GM18499 (cell line): ENCODE measurements at regions not wholly inside any gene's neighbourhood (a gene's known extent, or its start where the extent isn't known, plus 50 kb on each side); places are given as distances from the start of the nearest gene placed in this dataset.
"Not testable (repeated sequence)": the region's sequence is repeated elsewhere in the genome, so short reads cannot be mapped to it uniquely, and the experiment has no call there.

ENCODE experiments used
- ATAC-seq: cut with Tn5 transposase; IDR thresholded peaks from one replicate; pipeline ENCODE4 v1.9.1; 2021; ENCODE audit warnings: moderate number of reproducible peaks; ENCODE audit not compliant: insufficient read depth, unreplicated experiment

GRCh38 chr13:80871481-80871880 lies 530.6 kb upstream of the SPRY2 start:
- ATAC-seq: no peak

GRCh38 chr13:80870186-80870585 lies 529.3 kb upstream of the SPRY2 start:
- no peak for ATAC-seq

GRCh38 chr13:80866921-80867320 lies 526.0 kb upstream of the SPRY2 start:
- ATAC-seq: no peak

- no peak for ATAC-seq
These were observed 524.4 kb upstream of the SPRY2 start for GRCh38 chr13:80865329-80865728.

GRCh38 chr13:80862456-80862855 lies 521.5 kb upstream of the SPRY2 start:
- ATAC-seq: no peak

- ATAC-seq: no peak
These were observed 519.9 kb upstream of the SPRY2 start for GRCh38 chr13:80860845-80861244.

GRCh38 chr13:80858131-80858530 lies 517.2 kb upstream of the SPRY2 start:
- ATAC-seq: no peak

- ATAC-seq: no peak
These were observed 516.4 kb upstream of the SPRY2 start for GRCh38 chr13:80857321-80857720.

- ATAC-seq: no peak
These were observed 509.8 kb upstream of the SPRY2 start for GRCh38 chr13:80850771-80851170.

- ATAC-seq: no peak
These were observed 503.2 kb upstream of the SPRY2 start for GRCh38 chr13:80844164-80844563.

- no peak for ATAC-seq
These were observed 500.5 kb upstream of the SPRY2 start for GRCh38 chr13:80841414-80841813.

- ATAC-seq: no peak
These were observed 499.5 kb upstream of the SPRY2 start for GRCh38 chr13:80840316-80840976.

GRCh38 chr13:80835902-80836301 lies 495.0 kb upstream of the SPRY2 start:
- no peak for ATAC-seq

- ATAC-seq: no peak
These were observed 489.5 kb upstream of the SPRY2 start for GRCh38 chr13:80830431-80830830.

- no peak for ATAC-seq
These were observed 487.8 kb upstream of the SPRY2 start for GRCh38 chr13:80828759-80829158.

GRCh38 chr13:80825276-80825675 lies 484.4 kb upstream of the SPRY2 start:
- no peak for ATAC-seq

- ATAC-seq: no peak
These were observed 483.3 kb upstream of the SPRY2 start for GRCh38 chr13:80824229-80824628.

- no peak for ATAC-seq
These were observed 482.5 kb upstream of the SPRY2 start for GRCh38 chr13:80823472-80823871.

GRCh38 chr13:80821466-80821865 lies 480.5 kb upstream of the SPRY2 start:
- no peak for ATAC-seq

- no peak for ATAC-seq
These were observed 477.1 kb upstream of the SPRY2 start for GRCh38 chr13:80817979-80818378.

- no peak for ATAC-seq
These were observed 473.6 kb upstream of the SPRY2 start for GRCh38 chr13:80814541-80814940.

GRCh38 chr13:80810294-80810693 lies 469.4 kb upstream of the SPRY2 start:
- ATAC-seq: not testable (repeated sequence)

GRCh38 chr13:80802946-80803345 lies 462.0 kb upstream of the SPRY2 start:
- no peak for ATAC-seq
